ENCODE measurements at regions not wholly inside any gene's neighbourhood (a gene's known extent, or its start where the extent isn't known, plus 50 kb on each side); places are given as distances from the start of the nearest gene placed in this dataset.

GRCh38 chr2:150224321-150224720 is 263.1 kb downstream of the RND3 start:
- no peak for TF ChIP-seq POLR2A (IDR thresholded peaks at IDR 0.05)
- H3K36me3 ChIP-seq (ENCODE audit: low read depth, missing control alignments): no peaks in the 10 kb centered on the region
- intact Hi-C loops (cut with DNase I; ENCODE audit: low total_unique reads): no loop called here
- H3K27me3 ChIP-seq: no peaks in the 10 kb centered on the region
- no peak for DNase-seq
- H3K9me3 ChIP-seq: no peaks in the 10 kb centered on the region
- H3K4me3 ChIP-seq: no peak overlapping the region
- no peak overlapping the region for H3K27ac ChIP-seq
- no peaks in the 10 kb centered on the region for H3K4me1 ChIP-seq
- WGBS, 2 donors: 94 to 100% methylated on average over 3 of the region's 3 CpGs

GRCh38 chr2:150222942-150223341 is 264.5 kb downstream of the RND3 start:
- no peak overlapping the region for H3K4me3 ChIP-seq
- no peak overlapping the region for H3K27ac ChIP-seq
- TF ChIP-seq POLR2A (IDR thresholded peaks at IDR 0.05) (no peak), CTCF (IDR thresholded peaks at IDR 0.05) (no peak)
- no peaks in the 10 kb centered on the region for H3K27me3 ChIP-seq
- H3K9me3 ChIP-seq: no peaks in the 10 kb centered on the region
- 89 to 93% methylated on average over 5 of the region's 5 CpGs for WGBS, 2 donors
- DNase-seq: no peak
- no peaks in the 10 kb centered on the region for H3K4me1 ChIP-seq
- no peaks in the 10 kb centered on the region for H3K36me3 ChIP-seq (ENCODE audit: low read depth, missing control alignments)
- intact Hi-C loops (cut with DNase I; ENCODE audit: low total_unique reads): no loop called here

- Histone ChIP-seq H3K4me3 (no peak overlapping the region), H3K36me3 (ENCODE audit: low read depth, missing control alignments) (no peaks in the 10 kb centered on the region), H3K27ac (no peak overlapping the region), H3K9me3 (no peaks in the 10 kb centered on the region), H3K4me1 (no peaks in the 10 kb centered on the region), H3K27me3 (no peaks in the 10 kb centered on the region)
- WGBS, 2 donors: 78 to 83% methylated on average over 6 of the region's 6 CpGs
- DNase-seq: no peak
- TF ChIP-seq POLR2A (IDR thresholded peaks at IDR 0.05) (no peak), CTCF (IDR thresholded peaks at IDR 0.05) (no peak)
- intact Hi-C loops (cut with DNase I; ENCODE audit: low total_unique reads): no loop called here
These were observed 265.1 kb downstream of the RND3 start for GRCh38 chr2:150222379-150222778.

- no peak overlapping the region for H3K27ac ChIP-seq
- H3K27me3 ChIP-seq: no peaks in the 10 kb centered on the region
- H3K4me1 ChIP-seq: no peaks in the 10 kb centered on the region
- intact Hi-C loops (cut with DNase I; ENCODE audit: low total_unique reads): no loop called here
- TF ChIP-seq CTCF (IDR thresholded peaks at IDR 0.05) (no peak), POLR2A (IDR thresholded peaks at IDR 0.05) (no peak)
- no peaks in the 10 kb centered on the region for H3K36me3 ChIP-seq (ENCODE audit: low read depth, missing control alignments)
- WGBS, 2 donors: 70 to 80% methylated on average over 2 of the region's 2 CpGs
- no peak for DNase-seq
- H3K4me3 ChIP-seq: no peak overlapping the region
- H3K9me3 ChIP-seq: no peaks in the 10 kb centered on the region
These were observed 267.6 kb downstream of the RND3 start for GRCh38 chr2:150219861-150220260.

- WGBS, 2 donors: 63 to 73% methylated on average over 1 of the region's 1 CpG
- intact Hi-C loops (cut with DNase I; ENCODE audit: low total_unique reads): no loop called here
- Histone ChIP-seq H3K27me3 (no peaks in the 10 kb centered on the region), H3K36me3 (ENCODE audit: low read depth, missing control alignments) (no peaks in the 10 kb centered on the region), H3K9me3 (no peaks in the 10 kb centered on the region), H3K4me1 (no peaks in the 10 kb centered on the region), H3K4me3 (no peak overlapping the region), H3K27ac (no peak overlapping the region)
- DNase-seq: no peak
- TF ChIP-seq CTCF (IDR thresholded peaks at IDR 0.05) (no peak), POLR2A (IDR thresholded peaks at IDR 0.05) (no peak)
These were observed 272.4 kb downstream of the RND3 start for GRCh38 chr2:150215041-150215440.
